GM12878 (cell line): ENCODE measurements at regions not wholly inside any gene's neighbourhood (a gene's known extent, or its start where the extent isn't known, plus 50 kb on each side); places are given as distances from the start of the nearest gene placed in this dataset.

Experiments used
- ATAC-seq: fragments of 200-7000 bp; cut with Tn5 transposase; 3 replicates; pipeline ENCODE4 v1.9.1; 2020; ENCODE audit warnings: mild to moderate bottlenecking, moderate library complexity
- BruUV-seq: library from RNA; stranded (reverse); fragments of 400-500 nt; replicated peaks from 2 replicates; lab custom pipeline; 2021; lab: Mats Ljungman, UMichigan
- CTCF ChIA-PET: fragments of 300-600 bp; sonication (Branson Sonifier 250); formaldehyde crosslinking; extraction: SDS; loops from one replicate; lab custom pipeline; 2021; ENCODE audit warnings: inconsistent platforms; lab: Yijun Ruan, JAX
- POLR2A ChIA-PET: fragments of 350-600 bp; formaldehyde crosslinking; extraction: SDS; loops from one replicate; lab custom pipeline; 2021; ENCODE audit warnings: inconsistent platforms; lab: Charles Lee
- RAD21 ChIA-PET: fragments of 300-600 bp; sonication (Branson Sonifier 250); formaldehyde crosslinking; loops from one replicate; lab custom pipeline; 2023; ENCODE audit warnings: antibody characterized with exemption; ENCODE audit not compliant: unreplicated experiment; lab: Charles Lee
- SMC1A ChIA-PET: fragments of 300-600 bp; sonication (Branson Sonifier 250); formaldehyde crosslinking; loops from one replicate; lab custom pipeline; 2023; ENCODE audit not compliant: unreplicated experiment, uncharacterized antibody; lab: Charles Lee
- DNase-seq: peaks from one replicate; pipeline ENCODE4 v3.0.0-alpha.2; 2011; ENCODE audit warnings: low read depth, low spot score
- FAIRE-seq: peaks from 3 replicates; lab custom pipeline; 2011; peaks lifted over from hg19 to GRCh38; lab: Jason Lieb, UNC
- H2AFZ ChIP-seq: 2 replicates; pipeline ENCODE4 v1.6.0; 2011; ENCODE audit warnings: low read depth, low read length, control low read depth; ENCODE audit not compliant: control insufficient read depth
- H3K27ac ChIP-seq: 2 replicates; pipeline ENCODE4 v1.5.1; 2011; ENCODE audit warnings: control low read depth; ENCODE audit not compliant: control insufficient read depth, insufficient read depth
- H3K27me3 ChIP-seq, 2 experiments: replicated peaks in 1 of 2; 2 replicates each; pipeline versions ENCODE4 v1.6.0 to v1.6.1; 2011; ENCODE audit warnings: low read length in 1 of 2; ENCODE audit not compliant: control insufficient read depth in 2 of 2, insufficient read depth in 2 of 2
- H3K36me3 ChIP-seq, 2 experiments: 2 replicates each; pipeline ENCODE4 v1.5.1; 2011; ENCODE audit warnings: low read length in 1 of 2; ENCODE audit not compliant: control insufficient read depth in 2 of 2, insufficient read depth in 2 of 2
- H3K4me1 ChIP-seq: 2 replicates; pipeline ENCODE4 v1.6.1; 2011; ENCODE audit warnings: mild to moderate bottlenecking, low read length, moderate library complexity, mixed read lengths; ENCODE audit not compliant: control insufficient read depth, insufficient read depth
- H3K4me2 ChIP-seq: 2 replicates; pipeline ENCODE4 v1.6.0; 2011; ENCODE audit warnings: control low read depth; ENCODE audit not compliant: control insufficient read depth, insufficient read depth
- H3K4me3 ChIP-seq: fragments of 200-600 bp; sonication (generic); 2 replicates; pipeline ENCODE4 v1.5.1; 2016
- H3K79me2 ChIP-seq: 2 replicates; pipeline ENCODE4 v1.6.0; 2011; ENCODE audit warnings: low read length; ENCODE audit not compliant: control insufficient read depth, insufficient read depth
- H3K9ac ChIP-seq: 2 replicates; pipeline ENCODE4 v1.8.0; 2011; ENCODE audit warnings: low read length, control low read depth, mixed read lengths; ENCODE audit not compliant: control insufficient read depth, insufficient read depth
- H3K9me3 ChIP-seq: replicated peaks from 3 replicates; pipeline ENCODE4 v1.5.1; 2011; ENCODE audit warnings: mild to moderate bottlenecking, low read length; ENCODE audit not compliant: control insufficient read depth, insufficient read depth
- H4K20me1 ChIP-seq: 2 replicates; pipeline ENCODE4 v1.6.0; 2011; ENCODE audit not compliant: control insufficient read depth, insufficient read depth
- ASH2L ChIP-seq: fragments of 300-600, 200-600 bp; sonication (generic); IDR thresholded peaks from 2 replicates; pipeline ENCODE4 v1.6.1; 2017; ENCODE audit warnings: low read depth, mild to moderate bottlenecking, borderline replicate concordance
- ATF7 ChIP-seq: fragments of 450-650 bp; IDR thresholded peaks from 2 replicates; pipeline ENCODE4 v1.6.1; 2016; ENCODE audit warnings: low read depth, mild to moderate bottlenecking
- EGR1 ChIP-seq, 2 experiments: IDR thresholded peaks; 1 replicate in 1 of 2; 2 replicates in 1 of 2; pipeline ENCODE4 v1.6.1; 2011 to 2012; ENCODE audit warnings: low read depth in 2 of 2, low read length in 2 of 2, borderline replicate concordance in 1 of 2, mild to moderate bottlenecking in 1 of 2, moderate library complexity in 1 of 2
- IKZF1 ChIP-seq: fragments of 450-650 bp; conservative IDR thresholded peaks from 2 replicates; pipeline ENCODE4 v1.6.1; 2017; ENCODE audit warnings: antibody characterized with exemption, mild to moderate bottlenecking
- NBN ChIP-seq: fragments of 450-650 bp; IDR thresholded peaks from 2 replicates; pipeline ENCODE4 v1.6.1; 2016
- NFXL1 ChIP-seq: fragments of 450-650 bp; IDR thresholded peaks from 2 replicates; pipeline ENCODE4 v1.6.1; 2017; ENCODE audit warnings: antibody characterized with exemption, mild to moderate bottlenecking, borderline replicate concordance
- NR2F1 ChIP-seq: fragments of 450-650 bp; conservative IDR thresholded peaks from 2 replicates; pipeline ENCODE4 v1.6.1; 2017; ENCODE audit warnings: mild to moderate bottlenecking
- POLR2A ChIP-seq: IDR thresholded peaks from 2 replicates; pipeline ENCODE4 v1.6.1; 2011; ENCODE audit warnings: low read depth, mild to moderate bottlenecking, low read length
- REST ChIP-seq: IDR thresholded peaks from 2 replicates; pipeline ENCODE4 v1.6.1; 2012; ENCODE audit warnings: mild to moderate bottlenecking, low read depth, low read length
- SIX5 ChIP-seq: IDR thresholded peaks from 2 replicates; pipeline ENCODE4 v1.6.1; 2011; ENCODE audit warnings: mild to moderate bottlenecking, low read depth, low read length, moderate library complexity; ENCODE audit not compliant: severe bottlenecking
- SREBF2 ChIP-seq: IDR thresholded peaks from 2 replicates; pipeline ENCODE4 v1.6.1; 2012; ENCODE audit warnings: mild to moderate bottlenecking, low read length
- SUZ12 ChIP-seq: fragments of 200-600 bp; sonication (generic); IDR thresholded peaks from one replicate; pipeline ENCODE4 v1.6.1; 2018; ENCODE audit warnings: antibody characterized with exemption, mild to moderate bottlenecking; ENCODE audit not compliant: unreplicated experiment
- ZBED1 ChIP-seq: IDR thresholded peaks from 2 replicates; pipeline ENCODE4 v1.6.1; 2016; ENCODE audit warnings: borderline replicate concordance
- ZBTB4 ChIP-seq: fragments of 450-650 bp; formaldehyde crosslinking; IDR thresholded peaks from 2 replicates; pipeline ENCODE4 v1.4.0; 2022; ENCODE audit warnings: mild to moderate bottlenecking, moderate library complexity
- ZNF274 ChIP-seq: IDR thresholded peaks from one replicate; pipeline ENCODE4 v1.8.0; 2011; ENCODE audit not compliant: insufficient read length, insufficient read depth
- WGBS: methylation state at CpG from one replicate; pipeline ENCODE4 v1.1.6; 2016; ENCODE audit warnings: low lambda C conversion rate; ENCODE audit not compliant: insufficient replicate concordance, insufficient coverage; ENCODE audit errors: missing lambda C conversion rate; 5-methylcytosine and 5-hydroxymethylcytosine counted together
- in situ Hi-C: fragments of 300-500 bp; cut with MboI; formaldehyde crosslinking; loops from 9 replicates; pipeline ENCODE4 v1.14.3; 2018; ENCODE audit warnings: mixed read lengths
- intact Hi-C: fragments of 100-400 bp; cut with micrococcal nuclease; formaldehyde crosslinking; loops from one replicate; pipeline ENCODE4 v1.14.2; 2022; ENCODE audit not compliant: unreplicated experiment
- TF ChIP-seq, protein P1 (sequence below): fragments of 450-650 bp; IDR thresholded peaks from 2 replicates; pipeline ENCODE4 v1.6.1; 2016; ENCODE audit warnings: mild to moderate bottlenecking, moderate library complexity, borderline replicate concordance

DNA sequence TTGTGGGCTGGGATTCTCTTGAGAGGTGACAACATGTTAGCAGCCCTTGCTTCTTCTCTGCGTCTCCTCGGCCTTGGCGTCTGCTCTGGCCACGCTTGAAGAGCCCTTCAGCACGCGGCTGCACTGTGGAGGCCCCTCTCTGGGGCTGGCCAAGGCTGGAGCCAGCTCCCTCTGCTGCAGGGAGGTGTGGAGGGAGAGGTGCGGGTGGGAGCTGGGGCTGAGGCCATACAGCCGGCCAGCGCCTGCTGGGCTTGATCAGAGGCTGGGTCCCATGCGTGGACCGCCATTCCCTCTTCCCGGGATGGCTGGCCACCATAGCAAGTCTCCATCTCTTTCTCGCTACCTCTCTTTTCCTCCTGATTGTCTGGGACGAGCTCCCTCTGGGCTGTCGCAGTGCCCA, 539.0 kb downstream of the PCDH7 start:
- Histone ChIP-seq H3K27ac (no peak overlapping the region), H3K4me3 (no peak overlapping the region), H3K9me3 (no peaks in the 10 kb centered on the region; the same call in 2 of the 3 replicates), H3K4me2 (no peak overlapping the region), H3K9ac (no peak overlapping the region), H3K36me3 (no peaks in the 10 kb centered on the region), H4K20me1 (no peaks in the 10 kb centered on the region), H3K27me3 (no peaks in the 10 kb centered on the region), H2AFZ (no peak overlapping the region), H3K79me2 (no peaks in the 10 kb centered on the region), H3K4me1 (no peaks in the 10 kb centered on the region)
- ChIA-PET CTCF (no interaction called here), SMC1A (interaction anchor here (0.6 to 1.2 kb wide), 2 partner anchors 28 to 935 kb away, joined by 3 to 4 read pairs; no protein-coding TSS in a partner anchor), POLR2A (no interaction called here), RAD21 (no interaction called here)
- FAIRE-seq = no peak
- in situ Hi-C loops (no loop called here), intact Hi-C loops (no loop called here)
- BruUV-seq = no TSS peak
- no peak for DNase-seq
- 58% methylated on average over 10 of the region's 15 CpGs for whole genome bisulfite sequencing
- ATAC-seq = no peak
- TF ChIP-seq, protein P1, sequence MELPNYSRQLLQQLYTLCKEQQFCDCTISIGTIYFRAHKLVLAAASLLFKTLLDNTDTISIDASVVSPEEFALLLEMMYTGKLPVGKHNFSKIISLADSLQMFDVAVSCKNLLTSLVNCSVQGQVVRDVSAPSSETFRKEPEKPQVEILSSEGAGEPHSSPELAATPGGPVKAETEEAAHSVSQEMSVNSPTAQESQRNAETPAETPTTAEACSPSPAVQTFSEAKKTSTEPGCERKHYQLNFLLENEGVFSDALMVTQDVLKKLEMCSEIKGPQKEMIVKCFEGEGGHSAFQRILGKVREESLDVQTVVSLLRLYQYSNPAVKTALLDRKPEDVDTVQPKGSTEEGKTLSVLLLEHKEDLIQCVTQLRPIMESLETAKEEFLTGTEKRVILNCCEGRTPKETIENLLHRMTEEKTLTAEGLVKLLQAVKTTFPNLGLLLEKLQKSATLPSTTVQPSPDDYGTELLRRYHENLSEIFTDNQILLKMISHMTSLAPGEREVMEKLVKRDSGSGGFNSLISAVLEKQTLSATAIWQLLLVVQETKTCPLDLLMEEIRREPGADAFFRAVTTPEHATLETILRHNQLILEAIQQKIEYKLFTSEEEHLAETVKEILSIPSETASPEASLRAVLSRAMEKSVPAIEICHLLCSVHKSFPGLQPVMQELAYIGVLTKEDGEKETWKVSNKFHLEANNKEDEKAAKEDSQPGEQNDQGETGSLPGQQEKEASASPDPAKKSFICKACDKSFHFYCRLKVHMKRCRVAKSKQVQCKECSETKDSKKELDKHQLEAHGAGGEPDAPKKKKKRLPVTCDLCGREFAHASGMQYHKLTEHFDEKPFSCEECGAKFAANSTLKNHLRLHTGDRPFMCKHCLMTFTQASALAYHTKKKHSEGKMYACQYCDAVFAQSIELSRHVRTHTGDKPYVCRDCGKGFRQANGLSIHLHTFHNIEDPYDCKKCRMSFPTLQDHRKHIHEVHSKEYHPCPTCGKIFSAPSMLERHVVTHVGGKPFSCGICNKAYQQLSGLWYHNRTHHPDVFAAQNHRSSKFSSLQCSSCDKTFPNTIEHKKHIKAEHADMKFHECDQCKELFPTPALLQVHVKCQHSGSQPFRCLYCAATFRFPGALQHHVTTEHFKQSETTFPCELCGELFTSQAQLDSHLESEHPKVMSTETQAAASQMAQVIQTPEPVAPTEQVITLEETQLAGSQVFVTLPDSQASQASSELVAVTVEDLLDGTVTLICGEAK = no peak
- TF ChIP-seq NR2F1 (no peak), ZBTB4 (CRISPR knock-in tag) (no peak), ATF7 (no peak), ZNF274 (no peak), NFXL1 (no peak), REST (no peak), SIX5 (no peak), ZBED1 (no peak), POLR2A (no peak), SREBF2 (no peak), NBN (no peak), SUZ12 (no peak), IKZF1 (no peak), ASH2L (no peak), EGR1 (IDR thresholded peaks at IDR 0.05; ENCODE audit: borderline replicate concordance in 1 of 2, low read depth in 2 of 2, low read length in 2 of 2) (no peak)
